HEK293 (cell line): ENCODE measurements at regions not wholly inside any gene's neighbourhood (a gene's known extent, or its start where the extent isn't known, plus 50 kb on each side); places are given as distances from the start of the nearest gene placed in this dataset.

Experiments used
- CTCF ChIP-seq: fragments of 450-650 bp; formaldehyde crosslinking; IDR thresholded peaks from 2 replicates; pipeline ENCODE4 v1.5.1; 2016; ENCODE audit warnings: missing biosample characterization, missing genetic modification characterization
- REST ChIP-seq: fragments of 450-650 bp; formaldehyde crosslinking; IDR thresholded peaks from 2 replicates; pipeline ENCODE4 v1.5.1; 2016; ENCODE audit warnings: missing biosample characterization, missing genetic modification characterization
- SALL2 ChIP-seq: fragments of 450-650 bp; formaldehyde crosslinking; IDR thresholded peaks from 2 replicates; pipeline ENCODE4 v1.5.0; 2017; ENCODE audit warnings: missing biosample characterization, mild to moderate bottlenecking, missing genetic modification characterization, borderline replicate concordance
- ZBTB26 ChIP-seq: fragments of 450-650 bp; formaldehyde crosslinking; optimal IDR thresholded peaks from 2 replicates; pipeline ENCODE3; 2016; ENCODE audit warnings: missing biosample characterization, mild to moderate bottlenecking, missing genetic modification characterization
- ZBTB6 ChIP-seq: fragments of 450-650 bp; formaldehyde crosslinking; IDR thresholded peaks from 2 replicates; pipeline ENCODE4 v1.5.1; 2017; ENCODE audit warnings: missing biosample characterization, missing genetic modification characterization
- ZFP3 ChIP-seq: fragments of 450-650 bp; formaldehyde crosslinking; IDR thresholded peaks from 2 replicates; pipeline ENCODE4 v1.5.1; 2016; ENCODE audit warnings: low read depth, missing biosample characterization, missing genetic modification characterization
- ZFP37 ChIP-seq: fragments of 450-650 bp; formaldehyde crosslinking; IDR thresholded peaks from 2 replicates; pipeline ENCODE4 v1.5.1; 2016; ENCODE audit warnings: missing biosample characterization, missing genetic modification characterization
- ZNF175 ChIP-seq: fragments of 450-650 bp; formaldehyde crosslinking; IDR thresholded peaks from 2 replicates; pipeline ENCODE4 v1.5.1; 2016; ENCODE audit warnings: missing biosample characterization, missing genetic modification characterization
- ZNF501 ChIP-seq: fragments of 450-650 bp; formaldehyde crosslinking; IDR thresholded peaks from 2 replicates; pipeline ENCODE4 v1.5.1; 2016; ENCODE audit warnings: missing biosample characterization, missing genetic modification characterization
- ZNF639 ChIP-seq: fragments of 450-650 bp; formaldehyde crosslinking; IDR thresholded peaks from 2 replicates; pipeline ENCODE4 v1.5.1; 2016; ENCODE audit warnings: missing biosample characterization, missing genetic modification characterization
- ZNF837 ChIP-seq: fragments of 450-650 bp; formaldehyde crosslinking; IDR thresholded peaks from 2 replicates; pipeline ENCODE4 v1.5.1; 2016; ENCODE audit warnings: missing biosample characterization, missing genetic modification characterization

GRCh38 chr10:128854204-128854603 lies 612.8 kb upstream of the MGMT start:
- TF ChIP-seq CTCF (tag by site-specific recombination): no peak
- TF ChIP-seq ZNF501 (tag by site-specific recombination): no peak
- no peak for TF ChIP-seq ZNF175 (tag by site-specific recombination)
- no peak for TF ChIP-seq ZFP3 (tag by site-specific recombination)
- no peak for TF ChIP-seq ZBTB26 (tag by site-specific recombination)
- TF ChIP-seq ZBTB6 (tag by site-specific recombination): no peak
- no peak for TF ChIP-seq SALL2 (tag by site-specific recombination)
- TF ChIP-seq ZNF639 (tag by site-specific recombination): no peak
- TF ChIP-seq ZFP37: no peak
- no peak for TF ChIP-seq REST
- TF ChIP-seq ZNF837 (tag by site-specific recombination): no peak
